ENCODE measurements at regions not wholly inside any gene's neighbourhood (a gene's known extent, or its start where the extent isn't known, plus 50 kb on each side); places are given as distances from the start of the nearest gene placed in this dataset.

GRCh38 chr11:70742553-70743291, 344.4 kb downstream of the CTTN start:
- TF ChIP-seq CTCF (IDR thresholded peaks at IDR 0.05) = no peak
- TF ChIP-seq POLR2A (IDR thresholded peaks at IDR 0.05) = no peak

Data from thyroid gland (tissue), 4 donors.